Brain microvascular endothelial cell (primary cell): ENCODE measurements at regions not wholly inside any gene's neighbourhood (a gene's known extent, or its start where the extent isn't known, plus 50 kb on each side); places are given as distances from the start of the nearest gene placed in this dataset.
"Not testable (repeated sequence)": the region's sequence is repeated elsewhere in the genome, so short reads cannot be mapped to it uniquely, and the experiment has no call there.

ENCODE experiments used
- DNase-seq: peaks from one replicate; pipeline ENCODE4 v3.0.0-alpha.2; 2020
- H3K27ac ChIP-seq: fragments of 250-450 bp; sonication (Bioruptor Pico); 2 replicates; pipeline ENCODE4 v1.5.1; 2020; ENCODE audit warnings: mild to moderate bottlenecking, moderate library complexity
- H3K27me3 ChIP-seq: fragments of 250-450 bp; sonication (Bioruptor Pico); replicated peaks from 2 replicates; pipeline ENCODE4 v1.5.1; 2020; ENCODE audit warnings: mild to moderate bottlenecking
- H3K36me3 ChIP-seq: fragments of 250-450 bp; sonication (Bioruptor Pico); replicated peaks from 2 replicates; pipeline ENCODE4 v1.5.1; 2020; ENCODE audit warnings: mild to moderate bottlenecking
- H3K4me3 ChIP-seq: 2 replicates; pipeline ENCODE4 v1.5.1; 2011; ENCODE audit warnings: low read depth, mild to moderate bottlenecking, control low read depth, low read length, moderate library complexity
- CTCF ChIP-seq: IDR thresholded peaks from 2 replicates; pipeline ENCODE4 v1.5.1; 2011; ENCODE audit warnings: low read depth, mild to moderate bottlenecking, moderate library complexity, low read length, control low read depth, inconsistent platforms; ENCODE audit errors: missing control alignments
- in situ Hi-C: cut with HindIII; loops from 2 replicates; pipeline ENCODE4 v1.10.0; 2017; ENCODE audit warnings: low sequenced_read_pairs, low pct_ligation_motif_present

DNA sequence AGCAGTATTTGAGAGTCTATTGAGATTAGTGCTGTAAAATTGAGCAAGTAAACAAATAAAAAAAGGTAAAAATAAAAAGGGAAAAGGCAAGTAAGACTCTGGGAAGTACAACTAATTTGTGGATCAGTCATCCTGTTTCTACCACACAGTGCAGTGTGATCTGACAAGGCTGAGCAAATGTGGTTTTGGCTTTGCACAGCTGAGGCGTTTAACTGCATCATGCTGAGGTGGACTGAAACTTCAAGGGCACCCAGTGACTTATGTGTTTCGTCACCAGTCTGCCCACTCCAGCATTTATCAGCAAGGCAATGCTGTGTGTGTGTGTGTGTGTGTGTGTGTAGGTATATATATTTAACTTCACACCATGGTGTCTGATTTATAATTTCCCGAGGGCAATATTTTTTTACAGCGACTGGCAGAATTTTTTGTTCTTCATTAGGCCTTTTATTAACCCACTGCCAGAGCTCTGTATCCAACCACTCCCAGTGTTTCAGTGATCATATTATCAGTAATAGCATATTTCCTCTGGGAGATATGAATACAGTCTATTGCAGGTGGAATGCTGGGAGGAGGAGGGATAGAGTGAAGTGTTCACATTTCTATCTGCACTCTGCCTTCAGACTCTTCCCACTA, 131.5 kb upstream of the SATB1 start:
- DNase-seq: no peak
- Histone ChIP-seq H3K27ac (no peak overlapping the region), H3K27me3 (no peaks in the 10 kb centered on the region), H3K36me3 (no peaks in the 10 kb centered on the region), H3K4me3 (no peak overlapping the region)
- in situ Hi-C loops: no loop called here
- no peak for TF ChIP-seq CTCF

DNA sequence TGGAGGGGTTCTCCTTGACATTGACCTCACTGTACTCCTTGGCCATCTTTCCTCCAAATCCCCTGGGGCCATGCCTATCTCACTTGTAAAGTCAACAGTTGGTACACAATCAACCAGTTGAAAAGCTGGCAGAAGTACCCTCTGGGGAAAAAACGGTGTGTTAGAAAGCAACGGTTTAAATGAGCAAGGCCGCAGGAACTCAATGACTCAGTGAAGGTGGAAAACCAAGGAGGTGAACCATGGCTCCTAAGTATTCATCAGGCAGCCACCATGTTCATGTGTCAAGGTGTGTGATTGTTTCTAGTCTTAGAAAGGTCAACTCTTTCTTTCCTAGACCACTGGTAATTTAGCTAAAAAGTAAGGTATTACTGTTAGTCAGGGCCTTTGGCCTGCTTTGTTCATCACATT, 130.9 kb upstream of the SATB1 start:
- Histone ChIP-seq H3K27me3 (no peaks in the 10 kb centered on the region), H3K4me3 (no peak overlapping the region), H3K27ac (no peak overlapping the region), H3K36me3 (no peaks in the 10 kb centered on the region)
- TF ChIP-seq CTCF: no peak
- DNase-seq: no peak
- in situ Hi-C loops: no loop called here

DNA sequence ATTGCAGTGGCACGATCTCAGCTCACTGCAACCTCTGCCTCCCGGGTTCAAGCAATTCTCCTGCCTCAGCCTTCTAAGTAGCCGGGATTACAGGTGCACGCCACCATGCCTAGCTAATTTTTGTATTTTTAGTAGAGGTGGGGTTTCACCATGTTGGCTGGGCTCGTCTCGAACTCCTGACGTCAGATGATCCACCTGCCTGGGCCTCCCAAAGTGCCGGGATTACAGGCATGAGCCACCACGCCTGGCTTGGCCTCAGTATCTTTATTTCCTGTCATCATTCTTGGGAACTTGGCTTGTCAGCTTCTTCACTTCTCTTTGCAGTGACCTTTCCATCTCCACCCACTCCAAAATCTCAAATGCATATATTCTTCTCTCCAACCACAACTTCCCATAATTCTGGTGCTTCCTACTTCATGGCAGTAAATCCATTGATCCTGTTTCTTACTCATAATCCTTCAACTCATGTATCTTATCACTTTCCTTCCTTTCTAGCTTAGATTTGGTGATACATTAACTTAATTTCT, 127.5 kb upstream of the SATB1 start:
- in situ Hi-C loops: not testable (repeated sequence)

GRCh38 chr3:18546632-18547031, 121.5 kb upstream of the SATB1 start:
- H3K4me3 ChIP-seq: no peak overlapping the region
- in situ Hi-C loops: no loop called here
- no peaks in the 10 kb centered on the region for H3K36me3 ChIP-seq
- DNase-seq: no peak
- no peak overlapping the region for H3K27ac ChIP-seq
- no peak for TF ChIP-seq CTCF
- H3K27me3 ChIP-seq: no peaks in the 10 kb centered on the region

More for the DNA sequence above, 127.5 kb upstream of the SATB1 start:
- not testable (repeated sequence) for H3K4me3 ChIP-seq, DNase-seq, H3K36me3 ChIP-seq, H3K27ac ChIP-seq, H3K27me3 ChIP-seq

DNA sequence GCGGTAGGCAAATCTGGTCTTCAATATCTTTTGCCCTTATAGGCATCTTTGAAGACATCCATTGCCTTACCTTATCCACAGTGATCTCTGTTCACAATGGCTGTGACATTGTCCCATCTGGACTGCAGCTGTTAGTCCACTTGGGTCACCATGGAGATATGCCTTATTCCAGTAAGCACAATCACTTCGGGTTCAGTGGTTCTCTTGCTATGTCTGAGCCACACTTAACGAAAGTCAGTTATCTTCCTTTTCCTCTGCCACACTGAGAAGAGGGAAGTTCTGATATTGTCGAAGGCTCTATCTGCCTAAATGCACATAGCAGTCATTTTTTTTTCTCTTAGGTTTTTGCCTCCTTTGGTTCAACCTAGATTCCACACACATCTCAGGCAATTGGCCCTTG, 119.0 kb upstream of the SATB1 start:
- Histone ChIP-seq H3K4me3 (no peak overlapping the region), H3K27me3 (no peaks in the 10 kb centered on the region), H3K27ac (no peak overlapping the region), H3K36me3 (no peaks in the 10 kb centered on the region)
- TF ChIP-seq CTCF: no peak
- in situ Hi-C loops: no loop called here
- no peak for DNase-seq

DNA sequence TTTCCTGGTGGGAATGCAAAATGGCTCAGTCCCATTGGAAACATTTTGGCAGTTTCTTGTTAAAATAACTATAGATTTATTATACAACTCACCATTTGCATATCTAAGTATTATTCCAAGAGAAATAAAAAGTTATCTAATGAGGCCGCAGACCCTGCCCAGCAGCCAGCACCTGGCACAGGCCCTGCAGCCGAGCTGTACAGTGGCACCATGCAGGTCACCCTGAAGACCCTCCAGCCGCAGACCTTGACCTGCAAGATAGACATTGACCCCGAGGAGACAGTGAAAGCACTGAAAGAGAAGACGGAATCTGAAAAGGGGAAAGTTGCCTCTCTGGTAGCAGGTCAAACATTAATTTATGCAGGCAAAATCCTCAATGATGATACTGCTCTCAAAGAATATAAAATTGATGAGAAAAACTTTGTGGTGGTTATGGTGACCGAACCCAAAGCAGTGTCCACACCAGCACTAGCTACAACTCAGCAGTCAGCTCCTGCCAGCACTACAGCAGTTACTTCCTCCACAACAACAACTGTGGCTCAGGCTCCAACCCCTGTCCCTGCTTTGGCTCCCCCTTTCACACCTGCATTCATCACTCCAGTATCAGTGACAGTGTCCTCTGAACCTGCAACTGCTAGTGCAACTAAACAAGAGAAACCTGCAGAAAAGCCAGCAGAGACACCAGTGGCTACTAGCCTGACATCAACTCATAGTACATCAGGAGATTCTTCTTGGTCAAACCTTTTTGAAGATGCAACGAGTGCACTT, 113.5 kb upstream of the SATB1 start:
- Histone ChIP-seq H3K4me3 (no peak overlapping the region), H3K27me3 (no peaks in the 10 kb centered on the region), H3K27ac (no peak overlapping the region), H3K36me3 (no peaks in the 10 kb centered on the region)
- DNase-seq: no peak
- in situ Hi-C loops: no loop called here
- TF ChIP-seq CTCF: no peak
